ENCODE measurements at regions not wholly inside any gene's neighbourhood (a gene's known extent, or its start where the extent isn't known, plus 50 kb on each side); places are given as distances from the start of the nearest gene placed in this dataset.
"Not testable (repeated sequence)": the region's sequence is repeated elsewhere in the genome, so short reads cannot be mapped to it uniquely, and the experiment has no call there.

- no peaks in the 10 kb centered on the region for H3K4me1 ChIP-seq
- H3K27me3 ChIP-seq: no peaks in the 10 kb centered on the region
- no peaks in the 10 kb centered on the region for H3K36me3 ChIP-seq (ENCODE audit: low read depth, missing control alignments)
- DNase-seq: no peak
- TF ChIP-seq, protein P1, sequence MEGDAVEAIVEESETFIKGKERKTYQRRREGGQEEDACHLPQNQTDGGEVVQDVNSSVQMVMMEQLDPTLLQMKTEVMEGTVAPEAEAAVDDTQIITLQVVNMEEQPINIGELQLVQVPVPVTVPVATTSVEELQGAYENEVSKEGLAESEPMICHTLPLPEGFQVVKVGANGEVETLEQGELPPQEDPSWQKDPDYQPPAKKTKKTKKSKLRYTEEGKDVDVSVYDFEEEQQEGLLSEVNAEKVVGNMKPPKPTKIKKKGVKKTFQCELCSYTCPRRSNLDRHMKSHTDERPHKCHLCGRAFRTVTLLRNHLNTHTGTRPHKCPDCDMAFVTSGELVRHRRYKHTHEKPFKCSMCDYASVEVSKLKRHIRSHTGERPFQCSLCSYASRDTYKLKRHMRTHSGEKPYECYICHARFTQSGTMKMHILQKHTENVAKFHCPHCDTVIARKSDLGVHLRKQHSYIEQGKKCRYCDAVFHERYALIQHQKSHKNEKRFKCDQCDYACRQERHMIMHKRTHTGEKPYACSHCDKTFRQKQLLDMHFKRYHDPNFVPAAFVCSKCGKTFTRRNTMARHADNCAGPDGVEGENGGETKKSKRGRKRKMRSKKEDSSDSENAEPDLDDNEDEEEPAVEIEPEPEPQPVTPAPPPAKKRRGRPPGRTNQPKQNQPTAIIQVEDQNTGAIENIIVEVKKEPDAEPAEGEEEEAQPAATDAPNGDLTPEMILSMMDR (IDR thresholded peaks at IDR 0.05): no peak
- TF ChIP-seq POLR2A (IDR thresholded peaks at IDR 0.05): no peak
- H3K4me3 ChIP-seq: no peak overlapping the region
- H3K9me3 ChIP-seq: no peaks in the 10 kb centered on the region
- WGBS, 2 donors: 89% methylated on average over 3 of the region's 3 CpGs
- intact Hi-C loops (cut with DNase I; ENCODE audit: low total_unique reads): no loop called here
- no peak overlapping the region for H3K27ac ChIP-seq
These were observed 134.5 kb upstream of the HMGN3 start for GRCh38 chr6:79369026-79369425.

DNA sequence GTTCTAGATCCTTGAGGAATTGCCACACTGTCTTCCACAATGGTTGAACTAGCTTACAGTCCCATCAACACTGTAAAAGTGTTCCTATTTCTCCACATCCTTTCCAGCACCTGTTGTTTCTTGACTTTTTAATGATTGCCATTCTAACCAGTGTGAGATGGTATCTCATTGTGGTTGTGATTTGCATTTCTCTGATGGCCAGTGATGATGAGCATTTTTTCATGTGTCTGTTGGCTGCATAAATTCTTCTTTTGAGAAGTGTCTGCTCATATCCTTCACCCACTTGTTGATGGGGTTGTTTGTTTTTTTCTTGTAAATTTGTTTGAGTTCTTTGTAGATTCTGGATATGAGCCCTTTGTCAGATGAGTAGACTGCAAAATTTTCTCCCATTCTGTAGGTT lies 129.0 kb upstream of the HMGN3 start:
- H3K9me3 ChIP-seq; H3K27ac ChIP-seq; H3K4me1 ChIP-seq; H3K4me3 ChIP-seq; H3K36me3 ChIP-seq (ENCODE audit: low read depth, missing control alignments); H3K27me3 ChIP-seq; DNase-seq; intact Hi-C loops (cut with DNase I; ENCODE audit: low total_unique reads): not testable (repeated sequence)

DNA sequence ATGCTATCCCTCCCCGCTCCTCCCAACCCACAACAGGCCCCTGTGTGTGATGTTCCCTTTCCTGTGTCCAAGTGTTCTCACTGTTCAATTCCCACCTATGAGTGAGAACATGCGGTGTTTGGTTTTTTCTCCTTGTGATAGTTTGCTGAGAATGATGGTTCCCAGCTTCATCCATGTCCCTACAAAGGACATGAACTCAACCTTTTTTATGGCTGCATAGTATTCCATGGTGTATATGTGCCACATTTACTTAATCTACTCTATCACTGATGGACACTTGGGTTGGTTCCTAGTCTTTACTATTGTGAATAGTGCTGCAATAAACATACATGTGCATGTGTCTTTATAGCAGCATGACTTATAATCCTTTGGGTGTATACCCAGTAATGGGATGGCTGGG lies 126.6 kb upstream of the HMGN3 start:
- H3K4me3 ChIP-seq; H3K4me1 ChIP-seq; H3K9me3 ChIP-seq; H3K27me3 ChIP-seq; H3K36me3 ChIP-seq (ENCODE audit: low read depth, missing control alignments); intact Hi-C loops (cut with DNase I; ENCODE audit: low total_unique reads); H3K27ac ChIP-seq; DNase-seq: not testable (repeated sequence)
- WGBS, 2 donors: 96 to 100% methylated on average over 2 of the region's 2 CpGs

DNA sequence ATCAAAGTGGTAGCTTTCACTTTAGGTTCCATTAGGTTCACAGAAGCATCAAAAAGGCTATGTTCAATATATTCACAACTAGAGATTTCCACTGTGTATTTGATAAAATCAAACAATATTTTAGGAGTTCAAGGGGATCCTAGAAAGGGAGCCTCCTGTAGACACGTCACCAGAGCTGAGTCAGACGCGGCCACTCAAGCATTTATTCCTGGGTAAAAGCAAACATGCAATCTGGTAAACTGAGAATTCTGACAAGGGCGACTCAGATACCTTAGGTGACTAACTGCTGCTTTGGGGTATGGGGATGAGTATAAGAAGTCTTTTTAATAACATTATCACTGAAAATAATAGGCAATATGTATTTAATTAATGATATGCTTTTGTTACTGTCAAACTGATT lies 118.7 kb upstream of the HMGN3 start:
- H3K27ac ChIP-seq: no peak overlapping the region
- H3K4me3 ChIP-seq: no peak overlapping the region
- DNase-seq: no peak
- no peaks in the 10 kb centered on the region for H3K9me3 ChIP-seq
- H3K27me3 ChIP-seq: no peaks in the 10 kb centered on the region
- intact Hi-C loops (cut with DNase I; ENCODE audit: low total_unique reads): no loop called here
- no peaks in the 10 kb centered on the region for H3K4me1 ChIP-seq
- TF ChIP-seq, protein P1 (IDR thresholded peaks at IDR 0.05): no peak
- TF ChIP-seq POLR2A (IDR thresholded peaks at IDR 0.05): no peak
- WGBS, 2 donors: 90 to 93% methylated on average over 4 of the region's 4 CpGs
- no peaks in the 10 kb centered on the region for H3K36me3 ChIP-seq (ENCODE audit: low read depth, missing control alignments)

- no peak for DNase-seq
- WGBS, 2 donors: 71 to 76% methylated on average over 5 of the region's 5 CpGs
- no peak for TF ChIP-seq POLR2A (IDR thresholded peaks at IDR 0.05)
- TF ChIP-seq, protein P1 (IDR thresholded peaks at IDR 0.05): no peak
- Histone ChIP-seq H3K4me3 (no peak overlapping the region), H3K9me3 (no peaks in the 10 kb centered on the region), H3K36me3 (ENCODE audit: low read depth, missing control alignments) (no peaks in the 10 kb centered on the region), H3K27ac (no peak overlapping the region), H3K27me3 (peaks cover 3% of the 10 kb centered on the region), H3K4me1 (no peaks in the 10 kb centered on the region)
- intact Hi-C loops (cut with DNase I; ENCODE audit: low total_unique reads): no loop called here
These were observed 104.0 kb upstream of the HMGN3 start for GRCh38 chr6:79338493-79338892.

DNA sequence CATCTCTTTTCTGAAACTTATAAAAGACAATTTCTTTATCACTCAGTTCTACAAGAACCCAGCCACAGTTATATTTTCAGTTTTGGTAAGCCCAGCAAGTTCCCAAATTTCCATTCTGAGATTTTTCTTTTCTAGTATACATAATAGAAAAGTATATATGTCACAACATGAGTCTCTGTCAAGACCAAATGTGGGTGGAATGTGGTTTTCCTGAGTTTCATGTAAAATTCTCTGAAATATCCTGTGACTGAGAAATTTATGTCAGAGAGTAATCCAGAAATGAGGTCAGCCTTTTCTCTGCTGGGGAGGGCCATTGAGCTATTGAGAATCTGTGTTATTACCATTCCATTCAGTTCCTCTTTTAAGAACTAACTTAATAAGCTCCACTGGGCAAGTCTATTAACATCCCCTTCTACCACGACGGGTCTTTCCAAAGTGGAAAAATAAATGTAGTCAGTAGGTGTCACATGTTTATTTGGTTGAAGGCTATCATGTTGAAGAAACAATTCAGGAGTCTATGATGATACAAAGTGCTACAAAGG lies 100.7 kb upstream of the HMGN3 start:
- no peak for DNase-seq
- intact Hi-C loops (cut with DNase I; ENCODE audit: low total_unique reads): no loop called here
- no peaks in the 10 kb centered on the region for H3K36me3 ChIP-seq (ENCODE audit: low read depth, missing control alignments)
- TF ChIP-seq, protein P1 (IDR thresholded peaks at IDR 0.05): no peak
- TF ChIP-seq POLR2A (IDR thresholded peaks at IDR 0.05): no peak
- H3K9me3 ChIP-seq: no peaks in the 10 kb centered on the region
- peaks cover 3% of the 10 kb centered on the region for H3K27me3 ChIP-seq
- no peak overlapping the region for H3K4me3 ChIP-seq
- 86% methylated on average over 2 of the region's 2 CpGs for WGBS, 2 donors
- H3K4me1 ChIP-seq: no peaks in the 10 kb centered on the region
- H3K27ac ChIP-seq: no peak overlapping the region

All from testis (tissue), 2 donors.